DND-41 (cell line): ENCODE measurements at regions not wholly inside any gene's neighbourhood (a gene's known extent, or its start where the extent isn't known, plus 50 kb on each side); places are given as distances from the start of the nearest gene placed in this dataset.

Experiments
- EZH2 ChIP-seq: IDR thresholded peaks from 3 replicates; pipeline ENCODE4 v1.6.1; 2012; ENCODE audit warnings: borderline replicate concordance, low read depth, mild to moderate bottlenecking, moderate library complexity, low read length, inconsistent platforms; ENCODE audit not compliant: severe bottlenecking
- TF ChIP-seq, protein P1 (sequence below): IDR thresholded peaks from 2 replicates; pipeline ENCODE4 v1.5.1; 2012; ENCODE audit warnings: borderline replicate concordance, low read length, moderate library complexity, mild to moderate bottlenecking; ENCODE audit not compliant: poor library complexity, severe bottlenecking; ENCODE audit errors: extremely low read depth

DNA sequence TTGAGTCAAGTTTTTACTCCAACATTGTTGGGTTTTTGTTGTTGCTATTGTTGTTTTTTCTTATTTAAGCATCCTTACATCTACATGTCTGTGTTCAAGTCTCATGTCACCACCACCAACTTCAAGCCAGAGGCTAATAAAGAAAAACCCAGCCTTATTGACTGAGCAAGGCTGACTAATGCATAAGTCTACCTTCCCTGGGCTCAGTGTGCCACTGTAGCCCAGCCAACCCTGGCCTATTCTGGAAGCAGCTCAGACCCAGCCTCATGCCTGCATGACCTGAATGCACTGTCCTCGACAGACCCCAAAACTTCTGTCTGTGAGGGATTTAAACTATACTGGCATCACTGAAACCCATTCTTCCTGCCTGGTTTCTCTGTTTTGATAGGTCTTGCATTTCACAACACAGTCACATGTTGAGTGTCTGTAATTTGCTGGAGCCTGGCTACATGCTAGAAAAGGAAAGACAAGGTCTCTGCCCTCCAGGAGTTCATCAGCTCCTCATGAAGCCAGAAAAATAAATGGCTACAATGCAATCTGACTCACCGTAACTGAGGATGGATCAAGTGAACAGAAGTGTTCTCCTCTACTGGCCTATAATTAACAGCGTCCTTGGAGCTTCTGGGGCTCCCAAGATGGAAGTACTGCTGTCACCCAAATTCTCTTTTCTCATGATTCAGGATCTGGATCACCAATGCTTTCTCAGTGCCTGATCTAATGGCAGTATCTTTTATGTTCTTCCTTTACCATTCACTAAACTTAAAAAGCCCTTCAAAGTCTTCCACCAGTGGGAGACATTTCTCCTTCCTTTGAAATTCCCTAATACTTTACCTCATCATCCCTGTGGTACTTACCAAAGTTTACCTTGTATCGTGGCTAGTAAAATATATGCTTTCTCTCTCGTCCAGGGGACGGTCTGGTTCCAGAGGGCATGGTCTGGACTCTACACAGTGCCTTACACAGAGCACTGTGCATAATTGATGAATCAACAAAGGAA lies 103.9 kb upstream of the IFNE start:
- TF ChIP-seq, protein P1, sequence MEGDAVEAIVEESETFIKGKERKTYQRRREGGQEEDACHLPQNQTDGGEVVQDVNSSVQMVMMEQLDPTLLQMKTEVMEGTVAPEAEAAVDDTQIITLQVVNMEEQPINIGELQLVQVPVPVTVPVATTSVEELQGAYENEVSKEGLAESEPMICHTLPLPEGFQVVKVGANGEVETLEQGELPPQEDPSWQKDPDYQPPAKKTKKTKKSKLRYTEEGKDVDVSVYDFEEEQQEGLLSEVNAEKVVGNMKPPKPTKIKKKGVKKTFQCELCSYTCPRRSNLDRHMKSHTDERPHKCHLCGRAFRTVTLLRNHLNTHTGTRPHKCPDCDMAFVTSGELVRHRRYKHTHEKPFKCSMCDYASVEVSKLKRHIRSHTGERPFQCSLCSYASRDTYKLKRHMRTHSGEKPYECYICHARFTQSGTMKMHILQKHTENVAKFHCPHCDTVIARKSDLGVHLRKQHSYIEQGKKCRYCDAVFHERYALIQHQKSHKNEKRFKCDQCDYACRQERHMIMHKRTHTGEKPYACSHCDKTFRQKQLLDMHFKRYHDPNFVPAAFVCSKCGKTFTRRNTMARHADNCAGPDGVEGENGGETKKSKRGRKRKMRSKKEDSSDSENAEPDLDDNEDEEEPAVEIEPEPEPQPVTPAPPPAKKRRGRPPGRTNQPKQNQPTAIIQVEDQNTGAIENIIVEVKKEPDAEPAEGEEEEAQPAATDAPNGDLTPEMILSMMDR = no peak
- no peak for TF ChIP-seq EZH2
